ENCODE measurements at regions not wholly inside any gene's neighbourhood (a gene's known extent, or its start where the extent isn't known, plus 50 kb on each side); places are given as distances from the start of the nearest gene placed in this dataset.

- Mint-ChIP-seq H3K36me3 (ENCODE audit: insufficient read depth, unreplicated experiment) (no peaks in the 10 kb centered on the region), H3K9me3 (ENCODE audit: unreplicated experiment) (no peaks in the 10 kb centered on the region), H3K4me1 (ENCODE audit: insufficient read depth, unreplicated experiment) (no peaks in the 10 kb centered on the region), H3K27me3 (ENCODE audit: insufficient read depth, unreplicated experiment) (no peaks in the 10 kb centered on the region), H3K4me3 (ENCODE audit: unreplicated experiment) (no peak overlapping the region), H3K27ac (ENCODE audit: low read depth, unreplicated experiment) (no peak overlapping the region)
- intact Hi-C loops (cut with micrococcal nuclease) = no loop called here
- no TSS peak for BruUV-seq (replicated peaks)
- ChIA-PET POLR2A (interaction anchor here (0.7 kb wide), 1 partner anchor 9 kb away, joined by 3 read pairs; no protein-coding TSS in a partner anchor), CTCF (interaction anchor here (0.6 kb wide), 1 partner anchor 97 kb away, joined by 3 read pairs; no protein-coding TSS in a partner anchor)
- DNase-seq (ENCODE audit: unreplicated experiment) = no peak
- no peak for TF ChIP-seq CTCF (IDR thresholded peaks at IDR 0.05; ENCODE audit: unreplicated experiment)
Observed at GRCh38 chr12:115698257-115698656, 579.2 kb downstream of the MED13L start.

- intact Hi-C loops (cut with micrococcal nuclease) = no loop called here
Observed at GRCh38 chr12:115697340-115697739, 580.2 kb downstream of the MED13L start.

GRCh38 chr12:115694564-115694963 is 582.9 kb downstream of the MED13L start:
- Mint-ChIP-seq H3K4me3 (ENCODE audit: unreplicated experiment) (no peak overlapping the region), H3K9me3 (ENCODE audit: unreplicated experiment) (no peaks in the 10 kb centered on the region), H3K27me3 (ENCODE audit: insufficient read depth, unreplicated experiment) (no peaks in the 10 kb centered on the region), H3K36me3 (ENCODE audit: insufficient read depth, unreplicated experiment) (no peaks in the 10 kb centered on the region), H3K4me1 (ENCODE audit: insufficient read depth, unreplicated experiment) (no peaks in the 10 kb centered on the region), H3K27ac (ENCODE audit: low read depth, unreplicated experiment) (no peak overlapping the region)
- TF ChIP-seq CTCF (IDR thresholded peaks at IDR 0.05; ENCODE audit: unreplicated experiment) = no peak
- intact Hi-C loops (cut with micrococcal nuclease) = no loop called here
- no TSS peak for BruUV-seq (replicated peaks)
- no peak for DNase-seq (ENCODE audit: unreplicated experiment)
- POLR2A ChIA-PET = no interaction called here
- CTCF ChIA-PET = interaction anchor here (0.6 kb wide), 1 partner anchor 296 kb away, joined by 3 read pairs; no protein-coding TSS in a partner anchor

More at GRCh38 chr12:115697340-115697739, 580.2 kb downstream of the MED13L start:
- H3K27ac Mint-ChIP-seq (ENCODE audit: low read depth, unreplicated experiment) = no peak overlapping the region
- no peak for DNase-seq (ENCODE audit: unreplicated experiment)
- no peak overlapping the region for H3K4me3 Mint-ChIP-seq (ENCODE audit: unreplicated experiment)
- H3K27me3 Mint-ChIP-seq (ENCODE audit: insufficient read depth, unreplicated experiment) = no peaks in the 10 kb centered on the region
- H3K36me3 Mint-ChIP-seq (ENCODE audit: insufficient read depth, unreplicated experiment) = no peaks in the 10 kb centered on the region
- ChIA-PET CTCF (no interaction called here), POLR2A (interaction anchor here (0.7 to 0.8 kb wide), 2 partner anchors 8 to 15 kb away, joined by 3 read pairs; no protein-coding TSS in a partner anchor)
- H3K4me1 Mint-ChIP-seq (ENCODE audit: insufficient read depth, unreplicated experiment) = no peaks in the 10 kb centered on the region
- no peak for TF ChIP-seq CTCF (IDR thresholded peaks at IDR 0.05; ENCODE audit: unreplicated experiment)
- no peaks in the 10 kb centered on the region for H3K9me3 Mint-ChIP-seq (ENCODE audit: unreplicated experiment)
- BruUV-seq (replicated peaks) = no TSS peak

- intact Hi-C loops (cut with micrococcal nuclease) = no loop called here
- POLR2A ChIA-PET = no interaction called here
- no TSS peak for BruUV-seq (replicated peaks)
- no peak for DNase-seq (ENCODE audit: unreplicated experiment)
- no peak for TF ChIP-seq CTCF (IDR thresholded peaks at IDR 0.05; ENCODE audit: unreplicated experiment)
- H3K4me1 Mint-ChIP-seq (ENCODE audit: insufficient read depth, unreplicated experiment) = no peaks in the 10 kb centered on the region
- CTCF ChIA-PET = interaction anchor here (0.5 to 0.6 kb wide), 2 partner anchors 179 to 296 kb away, joined by 3 read pairs; no protein-coding TSS in a partner anchor
- H3K4me3 Mint-ChIP-seq (ENCODE audit: unreplicated experiment) = no peak overlapping the region
- H3K36me3 Mint-ChIP-seq (ENCODE audit: insufficient read depth, unreplicated experiment) = no peaks in the 10 kb centered on the region
- H3K9me3 Mint-ChIP-seq (ENCODE audit: unreplicated experiment) = no peaks in the 10 kb centered on the region
- no peaks in the 10 kb centered on the region for H3K27me3 Mint-ChIP-seq (ENCODE audit: insufficient read depth, unreplicated experiment)
- no peak overlapping the region for H3K27ac Mint-ChIP-seq (ENCODE audit: low read depth, unreplicated experiment)
Observed at GRCh38 chr12:115693970-115694369, 583.5 kb downstream of the MED13L start.
